ENCODE measurements at regions not wholly inside any gene's neighbourhood (a gene's known extent, or its start where the extent isn't known, plus 50 kb on each side); places are given as distances from the start of the nearest gene placed in this dataset.

GRCh38 chr3:816605-817004 lies 276.2 kb upstream of the CNTN6 start:
- TF ChIP-seq POLR2A (IDR thresholded peaks at IDR 0.05; ENCODE audit: low read length) (no peak), GATA1 (IDR thresholded peaks at IDR 0.05; ENCODE audit: low read depth, low read length) (no peak)

Data from erythroblast (primary cell).